ENCODE measurements at regions not wholly inside any gene's neighbourhood (a gene's known extent, or its start where the extent isn't known, plus 50 kb on each side); places are given as distances from the start of the nearest gene placed in this dataset.
A peak's percentile ranks its signal among the peaks of the same experiment; 100 is the strongest.

- no peak for DNase-seq (ENCODE audit: low spot score)
Measured at GRCh38 chr9:4921449-4921848, 63.6 kb upstream of the JAK2 start.

DNA sequence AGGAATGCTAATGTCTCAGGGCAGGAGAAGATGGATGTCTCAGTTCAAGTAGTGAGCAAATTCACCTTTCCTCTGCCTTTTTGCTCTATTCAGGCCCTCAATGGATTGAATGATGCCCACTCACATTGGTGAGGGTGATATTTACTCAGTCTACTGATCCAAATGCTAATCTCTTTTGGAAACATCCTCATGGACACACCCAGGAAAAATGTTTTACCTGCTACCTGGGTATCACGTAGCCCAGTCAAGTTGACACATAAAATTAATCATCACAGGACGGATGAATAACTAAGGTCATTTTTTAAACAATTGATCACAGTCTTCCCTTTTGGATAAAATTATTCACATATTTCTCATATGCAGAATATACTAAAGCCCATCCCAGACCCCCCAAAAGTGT lies 63.0 kb upstream of the JAK2 start:
- DNase-seq (ENCODE audit: low spot score) = no peak

DNA sequence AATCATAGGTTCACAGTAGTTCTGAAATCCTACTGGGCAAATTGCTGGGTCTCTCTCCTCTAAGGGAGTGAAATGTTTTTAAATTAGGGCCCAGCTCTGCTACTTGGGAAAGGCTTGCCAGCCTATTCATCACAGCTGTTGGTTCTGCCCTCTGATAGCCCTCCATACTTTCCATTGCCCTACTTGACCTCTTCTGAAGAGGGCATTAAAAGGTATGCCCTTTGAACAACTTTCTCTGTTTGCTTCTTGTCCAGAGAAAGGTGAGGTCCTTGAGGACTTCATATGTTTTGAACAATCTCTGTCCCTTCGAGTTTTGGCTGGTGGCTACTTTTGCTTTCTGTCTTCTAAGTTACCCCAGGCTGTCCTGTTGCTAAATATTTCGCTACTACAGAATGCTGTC lies 62.3 kb upstream of the JAK2 start:
- DNase-seq (ENCODE audit: low spot score) = no peak

GRCh38 chr9:4923141-4923540 lies 61.9 kb upstream of the JAK2 start:
- DNase-seq (ENCODE audit: low spot score) = no peak

- peak; percentile 25 for DNase-seq (ENCODE audit: low spot score)
Measured at GRCh38 chr9:4923580-4924544, 61.2 kb upstream of the JAK2 start.

DNA sequence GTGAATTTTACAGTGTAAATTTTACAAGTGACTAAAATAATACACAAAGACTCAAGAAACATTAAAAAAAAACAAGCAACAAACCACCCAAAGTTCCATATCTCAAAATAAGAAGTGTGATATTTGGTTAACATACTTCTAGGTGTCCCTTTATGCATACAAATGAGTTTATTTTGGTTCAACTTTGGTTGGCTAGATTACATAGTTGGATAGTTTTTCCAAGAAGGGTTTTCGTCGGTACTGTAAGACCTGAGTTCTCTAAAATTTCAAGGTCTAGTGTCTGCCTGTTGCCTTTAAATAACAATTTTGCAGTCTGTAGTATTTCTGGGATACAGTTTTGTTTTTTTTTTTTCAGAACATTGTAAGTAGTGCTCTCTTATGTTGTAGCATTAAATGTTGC lies 58.8 kb upstream of the JAK2 start:
- DNase-seq (ENCODE audit: low spot score) = no peak

DNA sequence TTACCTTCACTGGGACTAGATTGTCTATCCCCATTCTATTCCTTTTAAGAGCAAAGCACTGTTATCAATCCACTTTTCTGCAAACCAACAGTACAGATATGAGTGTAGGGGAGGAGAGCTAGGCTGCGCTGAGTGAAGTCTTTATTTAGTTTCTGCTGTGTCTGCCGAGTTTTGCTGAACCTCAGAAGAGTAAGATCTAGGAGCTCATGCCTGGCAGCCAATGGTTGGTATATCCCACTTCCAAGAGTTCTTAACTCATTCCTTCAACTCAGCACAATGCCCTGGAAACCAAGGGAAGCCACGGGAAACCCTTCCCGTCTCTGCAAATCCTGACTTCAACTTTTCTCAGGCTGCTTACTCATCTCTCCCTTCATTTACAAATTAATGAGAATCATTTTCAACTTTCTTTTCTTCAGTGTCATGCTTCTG lies 58.0 kb upstream of the JAK2 start:
- no peak for DNase-seq (ENCODE audit: low spot score)

- no peak for DNase-seq (ENCODE audit: low spot score)
Measured at GRCh38 chr9:4927701-4928100, 57.4 kb upstream of the JAK2 start.

GRCh38 chr9:4929917-4930316 lies 55.2 kb upstream of the JAK2 start:
- DNase-seq (ENCODE audit: low spot score) = no peak

- no peak for DNase-seq (ENCODE audit: low spot score)
Measured at GRCh38 chr9:4932681-4933080, 52.4 kb upstream of the JAK2 start.

- DNase-seq (ENCODE audit: low spot score) = no peak
Measured at GRCh38 chr9:4933177-4933576, 51.9 kb upstream of the JAK2 start.

DNA sequence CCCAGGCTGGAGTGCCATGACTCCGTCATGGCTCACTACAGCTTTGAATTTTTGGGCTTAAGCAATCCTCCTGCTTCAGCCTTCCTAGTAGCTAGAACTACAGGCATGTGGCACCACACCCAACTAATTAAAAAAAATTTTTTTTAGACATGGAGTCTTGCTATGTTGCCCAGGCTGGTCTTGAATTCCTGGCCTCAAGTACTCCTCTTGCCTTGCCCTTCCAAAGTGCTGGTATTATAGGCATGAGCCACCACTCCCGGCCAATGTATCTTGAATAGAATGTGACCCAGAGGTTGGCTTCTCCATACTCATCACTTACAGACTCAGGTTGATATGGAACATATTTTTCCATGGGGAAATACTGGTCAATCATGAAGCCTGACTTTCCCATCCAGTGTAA lies 51.2 kb upstream of the JAK2 start:
- no peak for DNase-seq (ENCODE audit: low spot score)

DNA sequence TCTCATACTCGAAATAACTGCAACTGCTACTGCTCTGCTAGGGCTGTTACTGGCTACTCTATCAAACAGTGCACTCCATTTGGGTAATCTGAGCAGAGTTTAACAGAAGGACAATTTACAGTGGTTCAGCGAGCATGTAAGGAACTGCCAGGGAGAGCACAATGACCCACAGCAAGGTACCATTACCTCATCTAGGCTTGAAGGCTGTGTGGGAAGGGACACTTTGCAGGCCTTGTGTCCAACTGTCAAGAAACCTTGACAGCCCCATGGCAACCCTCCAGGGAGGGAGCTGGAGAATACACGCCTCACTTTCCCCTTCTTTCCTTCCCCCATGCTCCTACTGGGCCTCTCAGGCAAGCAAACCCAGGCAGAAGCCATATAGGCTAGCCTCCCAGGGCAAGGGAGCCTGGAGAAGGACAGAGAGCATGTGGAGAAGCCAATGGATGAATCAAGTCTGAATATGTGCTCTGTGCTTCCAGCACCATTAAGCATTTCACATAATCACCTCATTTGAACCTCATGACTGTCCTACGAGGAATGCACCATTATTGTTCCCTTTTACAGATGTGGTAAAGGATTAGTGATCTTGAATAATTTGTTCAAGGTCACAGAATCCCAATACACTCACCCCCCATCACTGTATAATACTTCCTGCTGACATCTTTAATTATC lies 49.9 kb upstream of the JAK2 start:
- DNase-seq (ENCODE audit: low spot score) = no peak

Measured in CD4-positive, alpha-beta T cell treated with Interleukin-6 at 100 ng/mL for 8 hours (primary cell).